B cell (primary cell): ENCODE measurements at regions not wholly inside any gene's neighbourhood (a gene's known extent, or its start where the extent isn't known, plus 50 kb on each side); places are given as distances from the start of the nearest gene placed in this dataset.

Experiments used
- CTCF ChIP-seq: fragments of 200-600 bp; IDR thresholded peaks from one replicate; pipeline ENCODE4 v1.8.0; 2022; ENCODE audit warnings: antibody characterized with exemption, mild to moderate bottlenecking
- EZH2 ChIP-seq: IDR thresholded peaks from 2 replicates; pipeline ENCODE4 v1.6.1; 2012; ENCODE audit warnings: borderline replicate concordance, low read depth, mild to moderate bottlenecking, moderate library complexity, low read length; ENCODE audit not compliant: insufficient read depth, poor library complexity, severe bottlenecking

- no peak for TF ChIP-seq CTCF
- no peak for TF ChIP-seq EZH2
These were observed 518.9 kb downstream of the SHQ1 start for GRCh38 chr3:72329354-72329753.
